Umbilical cord (tissue), 1 donor: ENCODE measurements at regions not wholly inside any gene's neighbourhood (a gene's known extent, or its start where the extent isn't known, plus 50 kb on each side); places are given as distances from the start of the nearest gene placed in this dataset.
A peak's percentile ranks its signal among the peaks of the same experiment; 100 is the strongest.
"Not testable (repeated sequence)": the region's sequence is repeated elsewhere in the genome, so short reads cannot be mapped to it uniquely, and the experiment has no call there.

Experiments
- DNase-seq: peaks from one replicate; pipeline ENCODE4 v3.0.0-alpha.2; 2015; ENCODE audit warnings: low spot score

DNA sequence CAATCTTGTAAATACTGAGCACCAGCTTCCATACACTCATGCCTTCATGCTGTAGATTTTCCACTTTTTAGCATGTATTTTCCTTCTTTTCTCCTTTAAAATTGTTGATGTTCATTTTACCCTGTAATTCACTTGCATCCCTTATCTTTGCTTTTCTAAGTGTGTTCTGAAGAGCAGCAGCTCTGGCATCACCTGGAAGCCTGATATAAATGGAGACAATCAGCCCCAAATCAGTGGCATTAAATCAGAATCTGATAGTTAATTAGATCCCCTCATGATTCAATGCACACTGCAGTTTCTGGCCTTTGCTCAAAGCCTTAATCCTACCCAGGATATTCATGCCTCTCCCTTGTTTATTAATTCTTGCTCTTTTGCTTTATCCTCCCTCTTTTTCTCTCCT is 942.4 kb downstream of the XPNPEP1 start:
- DNase-seq, result no peak

DNA sequence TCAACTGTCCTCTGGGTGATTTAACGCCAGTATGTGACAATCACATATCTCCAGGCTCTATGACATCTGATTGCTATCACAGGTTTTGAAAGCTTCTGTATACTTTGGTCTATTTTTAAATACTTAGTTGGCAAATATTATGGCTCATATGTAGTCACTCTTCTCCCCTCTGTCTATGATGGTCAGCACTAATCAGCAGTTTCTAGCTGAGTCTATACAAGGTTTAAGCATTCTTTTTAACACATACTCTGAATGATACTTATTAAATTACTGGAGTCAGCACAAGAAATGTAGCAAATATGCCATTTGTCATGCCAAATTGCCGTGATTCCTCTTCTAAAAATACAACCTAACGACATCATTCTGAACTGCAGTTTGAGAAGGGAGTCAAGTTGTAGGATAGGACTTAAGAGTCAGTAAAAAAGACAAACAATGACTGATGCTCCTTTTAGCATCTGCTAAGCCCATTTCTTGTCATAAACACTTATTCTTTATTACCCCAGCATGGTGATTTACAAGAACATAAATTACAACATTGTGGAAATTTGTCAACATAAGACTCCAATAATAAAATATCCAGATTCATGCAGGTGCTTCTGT is 947.8 kb downstream of the XPNPEP1 start:
- DNase-seq, result no peak

DNA sequence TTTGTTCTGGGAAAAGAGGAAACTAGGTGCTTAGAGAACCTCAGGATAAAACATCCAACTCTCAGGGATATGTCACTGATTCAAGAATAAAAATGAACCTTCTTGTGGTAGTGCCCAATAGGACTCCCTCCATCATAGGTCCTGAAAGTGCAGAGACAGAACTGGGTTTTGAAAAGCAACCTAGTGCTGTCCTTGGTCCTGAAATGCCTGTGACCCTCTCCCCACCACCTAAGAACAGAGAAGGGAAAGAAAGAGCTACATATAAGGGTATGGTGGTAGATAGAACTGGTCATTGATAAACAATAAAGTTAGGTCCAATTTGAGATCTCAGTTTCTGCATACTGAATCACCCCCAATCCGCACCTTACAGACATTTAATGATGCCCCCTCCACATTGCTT is 953.3 kb downstream of the XPNPEP1 start:
- peak; percentile 50 for DNase-seq

DNA sequence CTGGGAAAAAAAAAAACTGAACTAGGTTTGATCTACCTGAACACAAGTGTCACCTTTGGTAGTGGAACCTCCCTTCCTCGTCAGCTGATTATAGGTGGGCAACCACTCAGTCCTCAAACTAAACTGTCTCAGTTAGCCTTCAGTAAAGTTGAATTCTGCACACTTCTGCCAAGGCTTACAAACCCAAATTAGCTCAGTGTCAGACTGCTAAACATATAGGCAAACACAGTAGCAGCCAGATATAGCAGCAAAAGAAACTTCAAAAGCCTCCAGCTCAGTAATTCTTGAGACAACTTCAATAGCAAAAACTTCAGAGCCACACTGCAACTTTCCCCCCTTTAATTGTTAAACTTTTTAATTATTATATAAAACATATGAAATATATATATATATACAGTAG is 956.9 kb downstream of the XPNPEP1 start:
- DNase-seq, result no peak

DNA sequence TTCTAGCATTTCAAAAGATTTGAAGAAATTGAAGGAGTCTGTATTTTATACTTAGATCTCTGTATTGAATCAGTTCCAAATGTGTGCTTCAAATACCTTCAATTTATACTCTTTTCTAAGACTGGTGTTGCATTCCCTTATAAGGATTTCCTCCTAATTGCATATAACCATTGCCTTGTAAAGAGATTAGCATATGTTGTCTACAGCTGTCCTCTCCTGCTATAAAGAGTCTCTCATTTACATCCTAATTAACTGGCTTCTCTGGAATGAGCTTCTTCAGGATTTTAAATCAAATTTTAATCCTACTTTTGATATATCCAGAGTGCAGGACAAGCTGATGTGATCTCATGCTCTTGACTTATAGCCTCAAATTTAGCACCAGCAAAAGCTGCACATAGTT is 957.3 kb downstream of the XPNPEP1 start:
- no peak for DNase-seq

DNA sequence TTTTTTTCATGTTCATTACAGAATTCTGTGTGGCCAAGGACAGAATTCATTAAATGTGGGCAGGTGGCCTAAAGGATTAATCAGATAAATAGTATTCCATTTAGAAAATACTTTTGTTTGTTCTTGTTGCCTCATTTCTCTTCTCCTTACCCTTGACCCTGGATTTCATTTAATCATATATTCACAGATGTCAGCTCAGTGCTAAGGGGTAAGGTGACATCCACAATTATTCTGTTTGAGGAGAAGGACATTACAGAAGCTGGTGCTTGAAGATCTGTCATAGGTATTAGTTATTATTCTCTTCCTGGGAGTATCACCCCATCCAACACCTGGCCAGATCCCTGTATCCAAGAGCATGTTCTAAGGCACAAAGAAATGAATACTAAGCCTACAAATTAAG is 961.1 kb downstream of the XPNPEP1 start:
- no peak for DNase-seq

DNA sequence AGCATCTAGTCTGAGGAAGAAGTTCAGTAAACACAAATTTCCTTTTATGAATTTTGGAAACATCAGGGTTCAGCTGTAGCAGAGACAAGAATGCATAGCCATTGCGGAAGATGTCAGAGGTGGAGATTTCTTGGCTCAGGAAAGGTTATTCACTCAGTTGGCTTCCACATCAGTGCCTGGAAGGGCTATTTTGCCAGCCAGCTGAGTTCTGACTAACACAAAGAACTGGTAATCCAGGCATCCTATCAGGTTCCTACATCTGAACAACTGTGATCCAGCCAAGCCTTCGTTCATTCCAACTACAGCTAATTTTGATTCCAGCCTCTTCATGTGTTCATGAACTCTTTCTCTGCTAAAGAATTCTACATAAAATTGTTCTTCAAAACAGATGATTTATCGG is 965.6 kb downstream of the XPNPEP1 start:
- no peak for DNase-seq

DNA sequence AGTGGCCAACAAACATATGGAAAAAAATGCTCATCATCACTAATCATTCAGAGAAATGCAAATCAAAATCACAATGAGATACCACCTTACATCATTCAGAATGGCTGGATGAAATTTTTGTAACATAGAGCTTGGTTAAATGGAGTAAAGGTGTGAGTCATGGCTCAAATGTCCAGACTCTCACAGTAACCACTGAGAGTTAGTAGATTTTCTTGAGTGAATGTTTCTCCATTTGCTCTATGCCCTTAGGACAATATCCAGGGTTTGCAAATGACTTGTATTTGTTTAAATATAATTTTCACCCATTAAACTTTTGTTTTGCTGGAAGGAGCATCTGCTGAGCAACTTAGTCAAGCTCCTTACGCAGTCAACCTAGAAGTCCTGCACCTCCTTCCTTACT is 967.2 kb downstream of the XPNPEP1 start:
- no peak for DNase-seq

DNA sequence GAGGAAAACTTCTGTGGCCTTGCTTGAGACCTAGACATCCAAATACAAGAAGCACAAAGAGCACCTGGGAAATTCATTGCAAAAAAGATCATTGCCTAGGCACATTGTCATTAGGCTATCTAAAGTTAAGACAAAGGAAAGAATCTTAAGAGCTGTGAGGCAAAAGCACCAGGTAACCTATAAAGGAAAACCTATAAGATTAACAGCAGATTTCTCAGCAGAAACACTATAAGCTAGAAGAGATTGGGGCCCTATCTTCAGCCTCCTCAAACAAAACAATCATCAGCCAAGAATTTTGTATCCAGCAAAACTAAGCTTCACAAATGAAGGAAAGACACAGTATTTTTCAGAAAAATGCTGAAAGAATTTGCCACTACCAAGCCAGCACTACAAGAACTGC is 1003.3 kb downstream of the XPNPEP1 start:
- DNase-seq, result not testable (repeated sequence)

DNA sequence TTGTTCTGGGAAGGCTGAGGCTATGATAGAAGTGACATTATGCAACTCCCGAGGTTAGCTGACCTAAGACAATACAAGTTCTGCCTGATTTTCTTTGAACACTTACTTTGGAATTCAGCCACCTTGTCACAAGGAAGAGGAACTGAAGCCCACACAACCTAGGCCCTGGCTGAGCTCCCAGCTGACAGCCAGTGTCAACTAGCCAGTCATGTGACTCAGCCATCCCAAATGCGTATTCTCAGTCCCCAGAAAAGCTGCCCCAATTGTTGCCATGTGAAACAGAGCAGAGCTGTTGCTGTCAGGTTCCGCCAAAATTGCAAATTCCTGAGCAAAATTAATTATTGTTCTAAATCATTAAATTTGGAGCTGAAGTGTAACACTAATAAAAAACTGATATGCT is 1010.0 kb downstream of the XPNPEP1 start:
- DNase-seq, result no peak

DNA sequence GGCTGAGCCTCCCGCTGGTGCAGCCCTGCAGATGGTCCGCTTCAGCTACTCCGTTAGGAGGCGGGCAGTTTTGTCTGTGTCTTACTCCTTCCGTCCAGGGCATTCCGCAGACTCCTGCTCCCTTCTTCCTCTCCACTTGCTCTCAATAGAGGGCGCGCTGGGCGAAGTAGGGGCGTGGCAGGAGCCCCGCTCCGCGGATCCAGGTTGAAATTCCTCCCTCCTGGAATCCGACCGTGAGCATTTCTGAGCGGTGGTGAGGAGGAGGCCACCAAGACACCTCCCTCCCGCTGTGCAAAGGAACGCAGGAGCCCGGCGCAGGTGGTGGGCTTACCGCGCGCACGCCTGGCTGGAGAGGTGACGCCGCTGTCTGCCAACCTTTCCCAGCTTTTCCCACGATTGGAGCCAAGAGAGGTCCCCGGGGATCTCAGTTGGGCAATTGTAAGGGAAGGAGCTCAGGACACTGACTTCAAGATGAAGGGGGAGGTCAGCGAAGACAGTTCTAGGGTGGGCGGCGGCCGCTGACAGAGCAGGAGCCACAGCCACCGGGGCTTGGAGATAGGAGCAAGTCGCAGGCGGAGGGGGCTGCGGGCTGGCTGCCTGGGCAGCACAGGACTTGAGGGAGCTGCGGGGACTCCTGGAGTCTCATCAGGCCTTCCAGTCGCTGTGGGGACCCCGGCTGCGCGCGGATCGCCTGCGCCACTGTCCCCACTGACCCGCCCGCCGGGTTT is 1011.3 kb downstream of the XPNPEP1 start:
- DNase-seq, result peak; percentile 86

DNA sequence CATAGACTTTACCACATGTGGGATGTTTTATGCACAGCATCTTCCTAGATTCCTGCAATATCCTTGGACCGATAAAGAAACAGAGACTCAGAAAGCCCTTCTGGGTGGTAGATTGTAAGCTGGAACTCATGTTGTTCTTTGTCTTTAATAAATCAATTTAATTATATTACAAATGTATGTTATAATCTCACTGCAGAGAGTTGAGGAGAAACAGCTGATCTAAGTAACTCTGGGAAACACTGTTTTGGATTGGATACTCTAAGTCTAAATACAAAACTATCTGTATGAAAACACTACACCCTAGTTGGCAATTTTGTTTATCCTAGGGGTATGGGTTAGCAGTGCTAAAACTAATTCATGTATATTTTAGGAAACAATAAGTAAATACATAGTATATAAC is 1015.2 kb downstream of the XPNPEP1 start:
- no peak for DNase-seq

DNA sequence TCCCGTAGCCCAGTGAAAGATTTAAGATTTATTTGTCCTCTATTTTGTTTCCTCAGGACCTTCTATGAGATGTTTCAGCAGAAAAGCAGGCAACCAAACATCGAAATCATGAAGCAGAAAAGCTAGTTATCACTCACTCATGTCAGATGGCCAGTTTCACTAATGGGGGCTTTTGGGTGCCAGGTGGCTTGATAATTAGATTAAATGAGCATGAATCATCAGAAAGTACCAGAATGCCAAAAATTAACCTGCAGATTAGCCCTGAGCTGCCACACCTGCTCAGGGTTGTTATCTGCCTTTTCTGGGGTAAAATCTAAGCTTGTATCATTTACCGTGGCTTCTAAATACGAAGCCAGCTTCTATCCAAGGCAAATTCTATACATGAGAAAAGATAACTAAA is 1017.5 kb downstream of the XPNPEP1 start:
- DNase-seq, result no peak

DNA sequence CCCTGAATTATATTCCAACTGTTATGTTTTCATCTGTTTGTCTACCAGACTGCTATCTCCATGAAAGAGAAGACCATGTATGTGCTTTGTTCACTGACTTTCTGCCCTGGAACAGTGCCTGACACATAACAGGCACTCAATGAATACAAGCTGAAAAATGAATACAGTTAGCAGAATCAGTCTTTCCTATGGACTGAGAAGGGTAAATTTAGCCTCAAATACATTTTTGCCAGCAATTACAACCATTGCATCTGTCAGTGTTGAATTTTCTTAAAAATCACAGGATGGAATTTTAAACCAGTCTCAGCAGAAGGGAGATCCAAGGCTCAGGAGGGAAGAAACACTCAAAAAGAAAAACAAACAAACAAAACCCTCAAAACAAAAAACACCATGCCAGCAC is 1018.1 kb downstream of the XPNPEP1 start:
- DNase-seq, result peak; percentile 65

DNA sequence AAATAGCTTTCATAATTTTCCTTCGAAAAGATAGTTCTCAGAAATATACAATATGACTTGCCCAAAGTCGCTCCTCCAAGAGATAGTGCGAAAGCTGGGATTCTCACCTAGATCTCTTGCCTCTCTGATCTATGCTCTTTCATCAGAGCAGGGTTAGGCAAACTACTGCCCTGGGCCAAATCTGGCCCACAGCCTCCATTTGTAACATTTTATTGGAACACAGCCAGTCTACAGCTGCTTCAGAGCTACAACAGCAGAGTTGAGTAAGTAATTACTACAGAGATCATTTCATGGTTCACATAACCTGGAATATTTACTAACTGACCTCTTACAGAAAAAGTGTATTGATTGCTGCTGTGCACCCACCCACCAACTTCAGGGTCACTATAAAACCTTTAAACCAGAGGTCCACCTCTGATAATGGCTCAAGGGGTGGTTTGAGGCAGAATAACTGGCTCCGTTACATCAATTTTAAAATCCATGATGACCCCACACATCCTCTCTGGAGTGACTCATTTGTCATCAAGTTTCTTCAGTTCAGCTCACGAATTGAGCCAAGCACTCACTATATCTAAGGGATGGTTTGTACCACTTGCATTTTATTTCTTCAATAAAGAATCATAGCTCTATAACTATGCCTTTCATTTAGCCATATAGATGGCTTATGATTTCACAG is 1019.0 kb downstream of the XPNPEP1 start:
- no peak for DNase-seq

DNA sequence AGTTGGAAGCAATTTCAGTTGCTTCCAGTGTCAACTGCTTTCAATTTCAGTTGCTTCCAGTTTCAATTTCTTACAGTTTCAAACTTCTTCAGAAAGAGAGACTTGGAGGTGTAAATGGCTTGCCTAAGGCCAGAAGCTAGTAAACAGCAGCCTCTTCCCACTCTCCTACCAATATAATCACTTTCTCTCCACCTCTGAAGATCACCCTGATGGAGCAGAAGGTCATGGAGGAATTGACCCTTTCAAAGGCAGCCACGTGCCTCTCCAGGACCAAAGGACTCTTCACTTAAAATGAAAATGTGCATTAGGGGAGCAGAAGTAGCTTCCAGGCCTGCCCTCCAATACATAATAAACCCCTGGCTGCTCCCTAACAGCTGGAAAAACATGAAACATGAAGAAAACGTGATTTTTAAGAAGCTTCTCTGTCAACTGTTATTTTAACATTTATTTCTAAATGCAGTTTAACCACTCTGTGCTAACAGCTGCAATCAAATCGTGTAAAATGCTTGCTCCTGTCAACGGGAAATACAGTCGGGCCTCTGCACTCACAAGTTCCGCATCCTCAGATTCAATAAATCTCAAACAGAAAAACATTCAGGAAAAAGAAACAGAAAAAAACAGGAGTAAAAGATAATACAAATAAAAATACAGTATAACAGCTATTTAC is 1020.6 kb downstream of the XPNPEP1 start:
- no peak for DNase-seq

DNA sequence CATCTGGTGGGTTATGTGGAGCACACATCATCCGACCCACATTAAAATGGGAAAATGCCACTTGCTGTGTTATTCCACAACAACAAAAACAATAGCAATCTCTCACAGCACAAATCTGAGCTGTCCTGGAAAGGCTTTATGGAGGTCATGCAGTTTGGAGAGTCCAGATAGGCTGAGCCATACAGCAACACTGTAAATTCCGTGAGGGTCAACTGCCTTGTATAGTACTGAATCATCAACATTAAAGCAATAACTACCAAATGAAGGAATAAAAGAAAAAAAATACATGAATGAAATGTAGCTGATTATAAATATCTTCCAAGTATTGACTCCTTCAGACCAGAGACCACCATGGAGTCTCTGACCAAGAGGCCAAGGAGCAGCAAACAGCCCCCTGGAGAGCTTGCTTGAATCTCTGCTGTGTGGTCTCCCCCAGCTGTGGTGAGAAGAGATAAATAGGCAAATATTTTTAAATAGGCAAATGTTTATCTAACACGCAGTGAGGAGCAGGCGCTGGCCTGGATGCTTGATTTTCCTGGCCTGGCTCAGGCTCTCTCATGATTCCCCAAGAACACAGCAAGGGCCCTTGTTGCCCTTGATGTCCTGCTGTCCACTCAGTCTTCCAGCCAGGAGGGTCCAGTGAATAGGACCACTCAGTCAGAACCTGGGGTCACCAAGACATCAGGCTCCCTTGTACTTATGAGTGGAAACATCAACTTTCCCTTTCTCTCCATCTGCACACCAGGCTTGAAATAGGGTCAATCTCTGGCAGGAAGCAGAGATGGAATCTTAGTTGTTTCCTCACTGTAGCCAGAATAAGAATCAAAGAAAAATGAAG is 1021.3 kb downstream of the XPNPEP1 start:
- DNase-seq, result no peak

DNA sequence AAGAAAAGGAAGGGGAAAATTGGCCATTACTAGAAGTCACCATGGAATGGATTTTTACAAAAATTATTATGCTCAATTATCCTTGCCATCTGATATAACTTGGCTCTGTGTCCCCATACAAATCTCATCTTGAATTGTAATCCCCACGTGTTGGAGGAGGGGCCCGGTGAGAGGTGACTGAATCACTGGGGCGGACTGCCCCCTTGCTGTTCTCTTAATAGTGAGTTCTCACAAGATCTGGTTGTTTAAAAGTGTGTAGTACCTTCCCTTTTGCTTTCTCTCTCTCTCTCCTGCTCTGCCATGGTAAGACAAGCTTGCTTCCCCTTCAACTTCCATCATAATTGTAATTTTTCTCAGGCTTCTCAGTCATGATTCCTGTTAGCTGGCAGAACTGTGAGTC is 1023.6 kb downstream of the XPNPEP1 start:
- DNase-seq, result no peak

DNA sequence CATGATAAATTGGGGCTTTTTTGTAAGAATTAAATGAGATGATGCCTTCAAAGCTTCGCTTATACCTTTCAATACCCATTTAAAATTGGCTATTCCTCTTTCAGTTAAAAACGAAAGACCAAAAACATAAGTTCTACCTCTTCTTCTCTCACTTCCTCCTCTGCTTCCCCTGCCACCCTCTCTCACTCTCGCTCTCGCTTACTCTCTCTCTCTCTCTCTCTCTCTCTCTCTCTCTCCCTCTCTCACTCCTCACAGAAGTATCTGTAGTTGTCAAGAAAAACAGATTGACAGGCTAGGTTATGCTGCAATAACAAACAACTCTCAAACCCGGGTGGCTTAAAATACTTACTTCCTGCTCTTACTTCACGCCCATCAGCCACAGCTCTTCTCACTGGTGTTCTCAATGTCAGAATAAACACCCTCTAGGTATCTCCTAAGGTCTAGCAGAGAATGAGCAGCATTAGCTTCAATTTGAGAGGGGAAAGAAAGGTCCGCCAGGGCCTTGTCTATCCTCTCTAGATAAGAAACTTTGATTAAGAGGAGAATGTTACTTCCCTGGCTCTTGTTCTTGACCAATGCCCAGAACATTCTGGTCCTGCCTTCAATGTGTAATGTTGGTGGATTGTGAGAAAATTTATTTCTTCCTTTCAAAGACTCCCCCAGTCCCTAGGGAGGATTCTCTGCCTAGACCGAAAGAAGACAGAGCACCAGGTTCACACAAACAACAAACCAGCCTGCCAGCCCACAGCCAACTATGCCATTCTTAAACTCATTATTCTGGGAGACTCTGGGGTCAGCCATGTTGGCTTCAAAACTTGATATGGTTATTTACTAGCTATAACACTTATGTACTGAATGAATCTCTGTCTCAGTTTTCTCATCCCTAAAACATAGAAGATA is 1028.7 kb downstream of the XPNPEP1 start:
- no peak for DNase-seq

DNA sequence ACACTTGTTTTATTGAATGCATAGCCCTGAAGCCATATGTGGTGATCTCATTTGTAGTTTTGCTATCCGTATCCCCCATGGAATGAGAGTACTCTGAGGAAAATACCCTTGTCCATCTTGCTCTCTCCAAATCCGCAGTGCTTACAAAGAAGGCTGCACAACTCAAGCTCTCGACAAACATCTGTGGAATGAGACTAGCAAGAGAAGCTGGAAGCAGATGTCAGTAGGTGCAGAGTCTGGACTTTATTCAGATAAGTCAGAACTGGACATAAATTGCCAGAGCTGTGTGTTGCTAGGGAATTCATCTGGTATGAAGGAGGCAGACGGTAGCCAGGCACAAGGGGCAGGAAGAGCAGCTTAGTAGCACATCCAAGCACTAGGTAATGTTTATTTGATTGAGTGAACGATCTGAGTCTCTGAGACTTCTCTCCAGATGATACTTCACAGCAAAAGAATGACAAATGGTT is 1046.2 kb downstream of the XPNPEP1 start:
- DNase-seq, result peak; percentile 95

DNA sequence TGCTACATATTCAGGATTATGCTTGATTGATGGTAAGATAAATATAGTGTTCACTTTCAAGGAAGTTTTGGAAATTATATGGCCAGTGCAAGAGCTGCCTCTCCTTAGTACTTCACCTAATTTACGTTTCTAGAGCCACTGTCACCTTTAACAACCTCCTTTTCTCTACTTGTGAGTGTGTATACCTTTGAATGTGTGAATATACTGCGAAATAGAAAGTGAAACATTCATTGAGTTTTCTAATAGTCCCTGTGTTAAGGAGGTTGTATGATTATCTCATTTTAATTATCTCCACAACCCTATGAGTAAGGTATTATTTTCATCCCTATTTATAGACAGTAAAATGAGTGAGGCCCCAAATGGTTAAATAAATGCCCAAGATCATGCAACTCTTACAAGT is 1050.5 kb downstream of the XPNPEP1 start:
- DNase-seq, result no peak
